ENCODE measurements at regions not wholly inside any gene's neighbourhood (a gene's known extent, or its start where the extent isn't known, plus 50 kb on each side); places are given as distances from the start of the nearest gene placed in this dataset.

DNA sequence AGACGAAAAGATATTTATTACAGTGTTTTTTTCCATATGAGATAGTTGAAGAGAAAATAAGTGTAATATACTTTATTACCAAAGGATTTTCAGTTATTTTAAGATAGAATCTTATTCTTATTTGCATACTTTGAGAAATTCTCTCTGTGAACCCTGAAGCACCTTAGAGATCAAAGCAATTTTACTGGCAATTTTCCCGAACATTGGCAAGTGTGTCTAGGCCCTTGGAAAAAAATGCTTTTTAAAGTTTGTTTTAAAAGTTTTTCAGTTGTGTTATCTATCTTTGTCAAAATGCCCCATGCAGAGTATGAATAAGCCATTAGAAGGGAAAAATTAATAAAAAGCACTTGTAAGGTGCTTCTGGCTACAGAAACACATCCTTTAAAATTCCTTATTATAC is 276.8 kb upstream of the HSF2 start:
- no peak overlapping the region for H3K27ac ChIP-seq
- intact Hi-C loops (cut with DNase I): no loop called here

DNA sequence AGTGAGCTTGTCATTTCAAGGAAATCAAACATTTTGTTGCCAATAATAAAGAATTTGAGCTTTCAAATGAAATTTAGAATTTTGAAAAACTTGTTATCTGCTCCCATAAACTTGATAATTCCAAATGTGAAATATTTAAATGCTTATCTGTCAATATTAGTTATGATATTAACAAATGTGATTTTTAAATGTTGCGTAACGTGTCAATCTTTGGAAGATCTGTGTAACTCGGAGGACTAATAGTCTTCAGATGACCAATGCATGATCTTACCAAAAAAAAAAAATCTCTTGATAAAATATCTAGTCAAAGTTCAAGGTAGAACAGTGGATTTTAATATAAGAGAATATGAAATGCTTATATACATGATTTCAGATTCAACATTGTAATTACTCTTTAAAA is 274.5 kb upstream of the HSF2 start:
- Histone ChIP-seq H3K36me3 (no peaks in the 10 kb centered on the region), H3K4me1 (peaks cover 0 to 23% (median 2%) of the 10 kb centered on the region in 9 donors), H3K4me3 (no peak overlapping the region), H3K9me3 (no peaks in the 10 kb centered on the region), H3K27ac (peak overlapping the region in 1 of 10 donors; percentile 22), H3K27me3 (no peaks in the 10 kb centered on the region)
- intact Hi-C loops (cut with DNase I): loop anchor here in 2 of 10 donors (5.0 kb wide), 1 partner anchor 688 kb away; the partner anchor contains the start of gene GJA1 (in 2 of the 2)
- TF ChIP-seq, protein P1, sequence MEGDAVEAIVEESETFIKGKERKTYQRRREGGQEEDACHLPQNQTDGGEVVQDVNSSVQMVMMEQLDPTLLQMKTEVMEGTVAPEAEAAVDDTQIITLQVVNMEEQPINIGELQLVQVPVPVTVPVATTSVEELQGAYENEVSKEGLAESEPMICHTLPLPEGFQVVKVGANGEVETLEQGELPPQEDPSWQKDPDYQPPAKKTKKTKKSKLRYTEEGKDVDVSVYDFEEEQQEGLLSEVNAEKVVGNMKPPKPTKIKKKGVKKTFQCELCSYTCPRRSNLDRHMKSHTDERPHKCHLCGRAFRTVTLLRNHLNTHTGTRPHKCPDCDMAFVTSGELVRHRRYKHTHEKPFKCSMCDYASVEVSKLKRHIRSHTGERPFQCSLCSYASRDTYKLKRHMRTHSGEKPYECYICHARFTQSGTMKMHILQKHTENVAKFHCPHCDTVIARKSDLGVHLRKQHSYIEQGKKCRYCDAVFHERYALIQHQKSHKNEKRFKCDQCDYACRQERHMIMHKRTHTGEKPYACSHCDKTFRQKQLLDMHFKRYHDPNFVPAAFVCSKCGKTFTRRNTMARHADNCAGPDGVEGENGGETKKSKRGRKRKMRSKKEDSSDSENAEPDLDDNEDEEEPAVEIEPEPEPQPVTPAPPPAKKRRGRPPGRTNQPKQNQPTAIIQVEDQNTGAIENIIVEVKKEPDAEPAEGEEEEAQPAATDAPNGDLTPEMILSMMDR (IDR thresholded peaks at IDR 0.05): no peak
- DNase-seq (no peak), ATAC-seq (no peak)
- WGBS, 2 donors: 85 to 94% methylated on average over 3 of the region's 3 CpGs

More for the DNA sequence above, 276.8 kb upstream of the HSF2 start:
- H3K4me1 ChIP-seq: peaks cover 0 to 8% (median 0%) of the 10 kb centered on the region in 9 donors
- no peaks in the 10 kb centered on the region for H3K9me3 ChIP-seq
- DNase-seq (no peak), ATAC-seq (no peak)
- H3K36me3 ChIP-seq: no peaks in the 10 kb centered on the region
- H3K27me3 ChIP-seq: no peaks in the 10 kb centered on the region
- TF ChIP-seq, protein P1 (IDR thresholded peaks at IDR 0.05): no peak
- no peak overlapping the region for H3K4me3 ChIP-seq
- 71 to 81% methylated on average over 2 of the region's 2 CpGs for WGBS, 2 donors

DNA sequence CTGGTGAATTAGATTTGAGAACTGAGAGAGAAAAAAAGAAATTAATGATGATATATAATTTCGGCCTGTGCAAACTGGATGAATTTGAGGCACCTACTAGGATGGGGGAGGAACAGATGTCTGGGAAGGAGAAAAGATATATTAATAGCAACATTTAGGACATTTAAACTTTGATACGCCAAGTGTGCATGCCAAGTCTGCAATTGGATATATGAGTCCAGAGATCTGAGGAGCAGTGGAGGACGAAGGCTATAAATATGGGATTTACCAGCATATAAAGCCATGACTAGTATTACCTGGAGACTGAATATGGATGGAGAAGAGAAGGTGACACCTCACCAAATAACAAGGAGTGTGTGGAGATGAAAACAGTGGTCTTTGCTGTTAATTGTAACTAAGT is 272.6 kb upstream of the HSF2 start:
- ATAC-seq (peak in 2 of 8 donors; percentile 10 to 34), DNase-seq (no peak)
- Histone ChIP-seq H3K36me3 (no peaks in the 10 kb centered on the region), H3K4me3 (peak overlapping the region in 5 of 10 donors; percentile 9 to 24 (median 18)), H3K4me1 (peaks cover 0 to 29% (median 2%) of the 10 kb centered on the region in 9 donors), H3K9me3 (peaks cover 0 to 7% (median 0%) of the 10 kb centered on the region in 11 donors), H3K27ac (peak overlapping the region; percentile 41 to 92 (median 82)), H3K27me3 (no peaks in the 10 kb centered on the region)
- intact Hi-C loops (cut with DNase I): loop anchor here in 2 of 10 donors (5.0 kb wide), 1 partner anchor 690 kb away; the partner anchor contains the start of gene GJA1 (in 2 of the 2)
- WGBS, 2 donors: 49 to 68% methylated on average over 3 of the region's 3 CpGs
- TF ChIP-seq, protein P1 (IDR thresholded peaks at IDR 0.05): no peak

DNA sequence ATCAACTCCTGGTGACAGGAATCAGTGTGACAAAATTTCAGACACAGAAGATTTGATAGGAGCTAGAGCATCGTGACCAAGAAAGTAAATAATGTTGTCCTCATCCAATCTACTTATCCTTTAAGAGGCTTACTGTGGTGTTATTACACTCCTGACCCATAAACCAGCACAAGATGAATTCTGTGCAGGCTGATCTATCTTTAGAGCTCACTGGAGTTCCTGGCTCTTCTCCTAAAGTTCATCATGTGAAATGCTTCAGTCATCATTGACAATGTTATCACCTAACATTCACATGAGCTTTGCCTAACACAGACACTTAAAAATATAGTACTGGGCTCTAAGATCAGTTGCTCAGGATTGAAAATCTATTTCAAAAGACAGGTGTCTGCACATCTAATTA is 271.0 kb upstream of the HSF2 start:
- Histone ChIP-seq H3K9me3 (peaks cover 0 to 7% (median 0%) of the 10 kb centered on the region in 11 donors), H3K36me3 (no peaks in the 10 kb centered on the region), H3K4me3 (peak overlapping the region in 1 of 10 donors; percentile 24), H3K4me1 (peaks cover 0 to 29% (median 2%) of the 10 kb centered on the region in 9 donors), H3K27me3 (no peaks in the 10 kb centered on the region), H3K27ac (peak overlapping the region; percentile 40 to 92 (median 82))
- TF ChIP-seq, protein P1 (IDR thresholded peaks at IDR 0.05): no peak
- DNase-seq (peak in 1 of 2 donors; percentile 32), ATAC-seq (peak; percentile 62 to 87 (median 81))
- intact Hi-C loops (cut with DNase I): loop anchor here in 2 of 10 donors (1.0 to 5.0 kb wide), 2 partner anchors 120 to 691 kb away; partner anchors contain the start of gene GJA1 (in 2 of the 2)
- WGBS, 2 donors: 29 to 39% methylated on average over 1 of the region's 1 CpG

Measured in heart right ventricle (tissue), 16 donors.